KMS-11 (cell line): ENCODE measurements at regions not wholly inside any gene's neighbourhood (a gene's known extent, or its start where the extent isn't known, plus 50 kb on each side); places are given as distances from the start of the nearest gene placed in this dataset.

Experiments
- H2AFZ ChIP-seq: fragments of 200-600 bp; sonication (generic); 2 replicates; pipeline ENCODE4 v1.6.1; 2016; ENCODE audit warnings: antibody characterized with exemption, mixed run types, low read depth
- H3K27ac ChIP-seq: fragments of 200-600 bp; sonication (generic); 2 replicates; pipeline ENCODE4 v1.6.1; 2016; ENCODE audit warnings: mild to moderate bottlenecking, mixed run types
- H3K27me3 ChIP-seq: fragments of 200-600 bp; sonication (generic); 2 replicates; pipeline ENCODE4 v1.6.1; 2017; ENCODE audit warnings: mild to moderate bottlenecking, low read depth, mixed run types, moderate library complexity; ENCODE audit not compliant: insufficient read depth
- H3K36me3 ChIP-seq: fragments of 200-600 bp; sonication (generic); 2 replicates; pipeline ENCODE4 v1.6.1; 2017; ENCODE audit warnings: mild to moderate bottlenecking, mixed run types; ENCODE audit not compliant: insufficient read depth
- H3K4me1 ChIP-seq: fragments of 200-600 bp; sonication (generic); 2 replicates; pipeline ENCODE4 v1.6.1; 2016; ENCODE audit warnings: mild to moderate bottlenecking, low read depth, mixed run types; ENCODE audit not compliant: poor library complexity, severe bottlenecking
- H3K4me2 ChIP-seq: fragments of 200-600 bp; sonication (generic); 2 replicates; pipeline ENCODE4 v1.7.0; 2016; ENCODE audit warnings: mild to moderate bottlenecking, mixed run types
- H3K4me3 ChIP-seq: fragments of 200-600 bp; sonication (generic); IDR thresholded peaks from 2 replicates; pipeline ENCODE4 v1.6.1; 2017; ENCODE audit warnings: low read depth, low read length, mixed read lengths; ENCODE audit not compliant: insufficient read depth
- H3K79me2 ChIP-seq: fragments of 200-600 bp; sonication (generic); 2 replicates; pipeline ENCODE4 v1.6.1; 2016; ENCODE audit warnings: low read depth, mixed run types; ENCODE audit not compliant: insufficient read depth
- H3K9ac ChIP-seq: fragments of 200-600 bp; sonication (generic); 2 replicates; pipeline ENCODE4 v1.6.1; 2016; ENCODE audit warnings: mild to moderate bottlenecking, mixed run types
- H4K20me1 ChIP-seq: fragments of 200-600 bp; sonication (generic); 2 replicates; pipeline ENCODE4 v1.6.1; 2016; ENCODE audit warnings: mild to moderate bottlenecking, mixed run types; ENCODE audit not compliant: insufficient read depth
- TF ChIP-seq, protein P1 (sequence below): fragments of 200-600 bp; sonication (generic); conservative IDR thresholded peaks from 2 replicates; pipeline ENCODE4 v1.6.1; 2017; ENCODE audit warnings: low read depth, mild to moderate bottlenecking, antibody characterized with exemption, low read length, moderate library complexity, mixed read lengths

DNA sequence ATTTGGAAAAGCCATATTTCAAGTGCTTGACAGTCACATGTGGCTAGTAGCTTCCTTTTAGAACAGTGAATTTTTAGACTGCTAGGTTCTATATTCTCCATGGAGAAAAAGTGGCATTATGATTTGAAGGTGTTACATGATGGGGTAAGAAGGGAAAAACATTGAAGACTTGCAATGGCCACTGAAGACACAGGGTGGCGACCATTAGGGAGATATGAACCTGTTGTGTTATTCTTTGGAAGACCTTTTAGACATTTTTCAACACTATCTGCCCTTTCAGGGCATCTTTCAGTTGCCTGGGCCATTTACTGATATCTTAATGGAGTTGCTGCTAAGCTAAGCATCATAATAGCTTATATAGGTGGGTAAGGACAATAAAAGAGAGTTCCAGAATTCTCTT is 1387.2 kb downstream of the SUCLG1 start:
- Histone ChIP-seq H3K4me3 (no peak overlapping the region), H3K79me2 (no peaks in the 10 kb centered on the region), H3K27me3 (no peaks in the 10 kb centered on the region), H3K27ac (no peak overlapping the region), H3K9ac (no peak overlapping the region), H4K20me1 (no peaks in the 10 kb centered on the region), H2AFZ (no peak overlapping the region), H3K36me3 (no peaks in the 10 kb centered on the region), H3K4me2 (no peak overlapping the region), H3K4me1 (no peaks in the 10 kb centered on the region)
- TF ChIP-seq, protein P1, sequence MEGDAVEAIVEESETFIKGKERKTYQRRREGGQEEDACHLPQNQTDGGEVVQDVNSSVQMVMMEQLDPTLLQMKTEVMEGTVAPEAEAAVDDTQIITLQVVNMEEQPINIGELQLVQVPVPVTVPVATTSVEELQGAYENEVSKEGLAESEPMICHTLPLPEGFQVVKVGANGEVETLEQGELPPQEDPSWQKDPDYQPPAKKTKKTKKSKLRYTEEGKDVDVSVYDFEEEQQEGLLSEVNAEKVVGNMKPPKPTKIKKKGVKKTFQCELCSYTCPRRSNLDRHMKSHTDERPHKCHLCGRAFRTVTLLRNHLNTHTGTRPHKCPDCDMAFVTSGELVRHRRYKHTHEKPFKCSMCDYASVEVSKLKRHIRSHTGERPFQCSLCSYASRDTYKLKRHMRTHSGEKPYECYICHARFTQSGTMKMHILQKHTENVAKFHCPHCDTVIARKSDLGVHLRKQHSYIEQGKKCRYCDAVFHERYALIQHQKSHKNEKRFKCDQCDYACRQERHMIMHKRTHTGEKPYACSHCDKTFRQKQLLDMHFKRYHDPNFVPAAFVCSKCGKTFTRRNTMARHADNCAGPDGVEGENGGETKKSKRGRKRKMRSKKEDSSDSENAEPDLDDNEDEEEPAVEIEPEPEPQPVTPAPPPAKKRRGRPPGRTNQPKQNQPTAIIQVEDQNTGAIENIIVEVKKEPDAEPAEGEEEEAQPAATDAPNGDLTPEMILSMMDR: no peak

DNA sequence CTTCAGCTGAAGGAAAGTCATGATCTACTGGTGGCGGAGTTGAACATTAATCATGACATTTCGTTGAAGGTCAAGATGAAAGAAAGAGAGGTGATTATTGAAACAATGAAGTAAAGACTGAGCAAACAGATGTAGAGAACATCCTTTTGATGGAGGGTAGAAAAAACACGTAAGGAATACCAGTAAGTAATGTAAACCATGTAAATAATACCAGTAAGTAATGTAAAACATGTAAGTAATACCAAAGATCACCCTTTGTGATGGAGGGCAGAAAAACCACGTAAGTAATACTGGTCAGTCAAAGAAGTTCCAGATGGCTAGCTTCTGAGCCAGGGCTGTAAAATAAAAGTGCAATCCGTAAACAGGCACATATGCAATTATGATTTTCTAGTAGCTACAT is 1387.7 kb downstream of the SUCLG1 start:
- no peaks in the 10 kb centered on the region for H3K27me3 ChIP-seq
- H2AFZ ChIP-seq: no peak overlapping the region
- H3K4me1 ChIP-seq: no peaks in the 10 kb centered on the region
- H3K9ac ChIP-seq: no peak overlapping the region
- H3K4me3 ChIP-seq: no peak overlapping the region
- H3K36me3 ChIP-seq: no peaks in the 10 kb centered on the region
- no peak overlapping the region for H3K4me2 ChIP-seq
- TF ChIP-seq, protein P1: no peak
- H3K27ac ChIP-seq: no peak overlapping the region
- no peaks in the 10 kb centered on the region for H4K20me1 ChIP-seq
- no peaks in the 10 kb centered on the region for H3K79me2 ChIP-seq

DNA sequence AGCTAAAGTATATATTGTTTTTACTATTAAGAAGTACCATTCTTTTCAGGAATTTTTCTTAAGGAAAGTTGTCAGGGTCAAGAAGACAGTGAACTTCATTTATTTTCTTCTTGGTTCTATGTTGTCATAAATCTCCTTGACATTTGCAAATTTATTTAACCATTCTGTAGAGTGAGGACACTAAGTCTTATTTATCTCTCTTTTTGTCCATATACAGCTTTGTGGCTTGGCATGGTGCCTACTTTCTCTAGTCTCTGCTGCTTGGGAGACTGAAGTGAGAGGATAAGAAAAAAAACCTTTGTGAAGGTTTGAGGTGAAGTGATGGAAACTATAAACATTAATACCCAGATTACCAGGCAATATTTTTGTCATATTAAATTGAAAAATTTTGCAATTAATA is 1389.4 kb downstream of the SUCLG1 start:
- TF ChIP-seq, protein P1: no peak
- no peak overlapping the region for H3K9ac ChIP-seq
- no peak overlapping the region for H3K27ac ChIP-seq
- H3K36me3 ChIP-seq: no peaks in the 10 kb centered on the region
- no peaks in the 10 kb centered on the region for H3K27me3 ChIP-seq
- no peak overlapping the region for H3K4me3 ChIP-seq
- no peaks in the 10 kb centered on the region for H3K4me1 ChIP-seq
- no peaks in the 10 kb centered on the region for H3K79me2 ChIP-seq
- no peak overlapping the region for H2AFZ ChIP-seq
- no peaks in the 10 kb centered on the region for H4K20me1 ChIP-seq
- no peak overlapping the region for H3K4me2 ChIP-seq

DNA sequence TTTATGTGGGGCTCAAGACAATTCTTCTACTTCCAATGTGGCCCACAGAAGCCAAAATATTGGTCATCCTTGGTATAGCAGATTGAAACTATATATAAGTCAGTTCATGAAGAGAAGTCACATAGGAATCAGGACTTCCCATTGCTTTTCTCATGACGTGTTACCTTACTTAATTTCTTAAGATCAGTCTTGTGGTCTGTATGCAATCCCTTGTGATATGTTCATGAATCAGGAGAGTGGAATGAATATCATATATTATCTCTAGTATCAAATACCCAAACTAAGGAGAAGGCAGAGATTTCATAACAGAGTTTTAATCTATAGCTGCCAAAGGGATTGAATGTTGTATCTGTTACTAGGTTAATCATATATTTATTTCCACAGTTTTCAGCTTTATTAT is 1390.4 kb downstream of the SUCLG1 start:
- TF ChIP-seq, protein P1: no peak
- Histone ChIP-seq H3K4me3 (no peak overlapping the region), H3K36me3 (no peaks in the 10 kb centered on the region), H3K27ac (no peak overlapping the region), H3K9ac (no peak overlapping the region), H4K20me1 (no peaks in the 10 kb centered on the region), H3K79me2 (no peaks in the 10 kb centered on the region), H2AFZ (no peak overlapping the region), H3K27me3 (no peaks in the 10 kb centered on the region), H3K4me2 (no peak overlapping the region), H3K4me1 (no peaks in the 10 kb centered on the region)

DNA sequence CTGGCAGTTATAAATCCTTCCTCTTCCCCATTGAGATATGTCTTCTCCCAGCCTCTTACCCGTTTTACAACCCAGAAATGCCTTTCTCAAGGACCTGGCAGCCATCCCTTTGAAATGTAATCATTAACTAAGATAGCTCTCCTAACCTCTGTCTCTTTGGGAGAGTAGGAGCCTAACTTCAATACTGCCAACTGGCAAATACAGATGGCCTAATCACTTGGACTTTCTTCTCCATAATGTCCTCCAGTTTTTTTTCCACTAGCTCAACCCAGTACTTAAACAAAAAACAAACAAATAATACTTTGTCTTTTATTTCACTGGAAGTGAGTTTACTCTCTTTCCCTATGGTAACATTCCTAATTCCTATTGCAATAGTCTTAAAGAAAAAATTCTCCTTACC is 1391.1 kb downstream of the SUCLG1 start:
- Histone ChIP-seq H3K4me2 (no peak overlapping the region), H3K27me3 (no peaks in the 10 kb centered on the region), H3K79me2 (no peaks in the 10 kb centered on the region)

More for the DNA sequence above, 1391.1 kb downstream of the SUCLG1 start:
- no peak overlapping the region for H2AFZ ChIP-seq
- no peak overlapping the region for H3K27ac ChIP-seq
- TF ChIP-seq, protein P1: no peak
- H3K36me3 ChIP-seq: no peaks in the 10 kb centered on the region
- no peaks in the 10 kb centered on the region for H3K4me1 ChIP-seq
- no peaks in the 10 kb centered on the region for H4K20me1 ChIP-seq
- H3K9ac ChIP-seq: no peak overlapping the region
- no peak overlapping the region for H3K4me3 ChIP-seq
